ENCODE measurements at regions not wholly inside any gene's neighbourhood (a gene's known extent, or its start where the extent isn't known, plus 50 kb on each side); places are given as distances from the start of the nearest gene placed in this dataset.

DNA sequence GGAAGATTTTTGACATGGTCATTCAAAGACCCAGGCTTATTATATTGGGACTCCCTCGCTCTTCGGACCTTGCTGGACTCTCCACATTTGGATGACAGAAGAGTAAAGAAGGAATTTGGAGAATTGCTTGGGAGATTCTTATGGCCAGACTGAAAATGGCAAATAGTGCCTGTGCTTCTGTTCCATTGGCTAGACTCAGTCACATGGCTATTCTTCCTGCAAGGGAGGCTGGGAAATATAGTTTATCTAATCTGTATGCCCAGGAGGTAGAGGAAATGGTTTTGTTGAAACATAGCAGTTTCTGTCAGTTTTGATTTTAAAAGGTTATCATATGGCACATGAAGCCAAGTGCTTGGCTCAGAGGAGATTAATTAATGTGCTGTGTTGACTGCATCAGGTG, 286.6 kb upstream of the JAG1 start:
- TF ChIP-seq, protein P1, sequence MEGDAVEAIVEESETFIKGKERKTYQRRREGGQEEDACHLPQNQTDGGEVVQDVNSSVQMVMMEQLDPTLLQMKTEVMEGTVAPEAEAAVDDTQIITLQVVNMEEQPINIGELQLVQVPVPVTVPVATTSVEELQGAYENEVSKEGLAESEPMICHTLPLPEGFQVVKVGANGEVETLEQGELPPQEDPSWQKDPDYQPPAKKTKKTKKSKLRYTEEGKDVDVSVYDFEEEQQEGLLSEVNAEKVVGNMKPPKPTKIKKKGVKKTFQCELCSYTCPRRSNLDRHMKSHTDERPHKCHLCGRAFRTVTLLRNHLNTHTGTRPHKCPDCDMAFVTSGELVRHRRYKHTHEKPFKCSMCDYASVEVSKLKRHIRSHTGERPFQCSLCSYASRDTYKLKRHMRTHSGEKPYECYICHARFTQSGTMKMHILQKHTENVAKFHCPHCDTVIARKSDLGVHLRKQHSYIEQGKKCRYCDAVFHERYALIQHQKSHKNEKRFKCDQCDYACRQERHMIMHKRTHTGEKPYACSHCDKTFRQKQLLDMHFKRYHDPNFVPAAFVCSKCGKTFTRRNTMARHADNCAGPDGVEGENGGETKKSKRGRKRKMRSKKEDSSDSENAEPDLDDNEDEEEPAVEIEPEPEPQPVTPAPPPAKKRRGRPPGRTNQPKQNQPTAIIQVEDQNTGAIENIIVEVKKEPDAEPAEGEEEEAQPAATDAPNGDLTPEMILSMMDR (IDR thresholded peaks at IDR 0.05): no peak
- no peak for TF ChIP-seq POLR2A (IDR thresholded peaks at IDR 0.05)
- Histone ChIP-seq H3K4me3 (no peak overlapping the region), H3K36me3 (no peaks in the 10 kb centered on the region), H3K27ac (no peak overlapping the region), H3K27me3 (no peaks in the 10 kb centered on the region), H3K9me3 (no peaks in the 10 kb centered on the region), H3K4me1 (no peaks in the 10 kb centered on the region)
- intact Hi-C loops (cut with DNase I; ENCODE audit: low total_unique reads): no loop called here
- DNase-seq: no peak

GRCh38 chr20:10961651-10962288, 288.0 kb upstream of the JAG1 start:
- H3K36me3 ChIP-seq: no peaks in the 10 kb centered on the region
- TF ChIP-seq POLR2A (IDR thresholded peaks at IDR 0.05): no peak
- TF ChIP-seq, protein P1 (IDR thresholded peaks at IDR 0.05): no peak
- no peaks in the 10 kb centered on the region for H3K9me3 ChIP-seq
- intact Hi-C loops (cut with DNase I; ENCODE audit: low total_unique reads): no loop called here
- no peaks in the 10 kb centered on the region for H3K27me3 ChIP-seq
- no peak overlapping the region for H3K27ac ChIP-seq
- H3K4me1 ChIP-seq: no peaks in the 10 kb centered on the region
- DNase-seq: no peak
- no peak overlapping the region for H3K4me3 ChIP-seq

DNA sequence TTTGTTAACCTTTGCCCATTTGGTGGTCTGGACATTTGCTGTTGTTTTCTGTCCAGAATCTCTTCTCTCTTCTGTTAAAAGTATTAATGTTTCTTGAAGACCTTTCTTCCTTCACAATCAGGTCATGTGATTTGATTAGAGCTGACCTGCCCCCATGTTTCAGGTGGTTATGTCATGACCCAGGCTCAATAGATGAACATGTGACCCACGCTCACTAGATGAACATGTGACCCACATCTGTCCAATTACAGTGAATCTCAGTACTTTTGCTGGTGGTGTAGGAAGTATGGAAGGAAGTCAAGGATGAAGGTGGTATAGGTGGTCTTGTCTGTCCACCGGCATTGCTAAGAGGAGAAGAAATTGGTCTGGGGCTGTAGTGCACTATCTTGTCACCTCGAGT, 289.1 kb upstream of the JAG1 start:
- H3K27me3 ChIP-seq: no peaks in the 10 kb centered on the region
- H3K9me3 ChIP-seq: no peaks in the 10 kb centered on the region
- intact Hi-C loops (cut with DNase I; ENCODE audit: low total_unique reads): no loop called here
- TF ChIP-seq, protein P1 (IDR thresholded peaks at IDR 0.05): no peak
- no peak for TF ChIP-seq POLR2A (IDR thresholded peaks at IDR 0.05)
- H3K27ac ChIP-seq: no peak overlapping the region
- no peak for DNase-seq
- no peak overlapping the region for H3K4me3 ChIP-seq
- no peaks in the 10 kb centered on the region for H3K36me3 ChIP-seq
- H3K4me1 ChIP-seq: no peaks in the 10 kb centered on the region

GRCh38 chr20:10963717-10964266, 290.0 kb upstream of the JAG1 start:
- peak overlapping the region; percentile 30 to 60 for H3K27ac ChIP-seq

DNA sequence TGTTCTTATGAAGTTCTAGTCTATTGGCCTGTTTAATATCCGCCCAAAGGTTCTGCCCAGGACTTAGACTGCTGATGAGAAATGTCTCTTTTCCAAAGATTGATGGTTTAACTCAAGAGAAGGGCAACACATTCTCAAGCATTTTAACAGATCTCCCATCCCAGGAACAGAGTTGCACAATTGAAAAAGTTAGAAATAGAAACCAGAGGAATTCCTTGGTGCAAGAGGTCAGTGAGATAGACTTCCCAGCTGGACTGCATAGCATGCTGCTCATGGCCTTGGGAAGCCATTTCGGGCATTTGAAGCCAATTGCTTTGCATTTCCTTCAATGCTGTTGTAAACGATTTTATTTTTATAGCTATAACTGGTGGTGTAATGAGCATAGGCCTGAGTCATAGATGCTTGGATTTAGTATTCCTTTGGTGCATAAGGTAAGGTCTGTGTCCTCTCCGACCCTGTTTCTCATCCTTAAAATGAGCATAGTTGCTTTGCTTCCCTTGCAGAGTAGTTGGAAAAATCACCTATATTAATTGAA, 292.2 kb upstream of the JAG1 start:
- Histone ChIP-seq H3K4me1 (no peaks in the 10 kb centered on the region), H3K27me3 (no peaks in the 10 kb centered on the region), H3K27ac (peak overlapping the region; percentile 31 to 60), H3K36me3 (no peaks in the 10 kb centered on the region), H3K9me3 (no peaks in the 10 kb centered on the region), H3K4me3 (no peak overlapping the region)
- intact Hi-C loops (cut with DNase I; ENCODE audit: low total_unique reads): no loop called here
- TF ChIP-seq POLR2A (IDR thresholded peaks at IDR 0.05): no peak
- TF ChIP-seq, protein P1 (IDR thresholded peaks at IDR 0.05): no peak
- peak in 1 of 2 donors; percentile 41 for DNase-seq

More at GRCh38 chr20:10963717-10964266, 290.0 kb upstream of the JAG1 start:
- no peaks in the 10 kb centered on the region for H3K27me3 ChIP-seq
- intact Hi-C loops (cut with DNase I; ENCODE audit: low total_unique reads): no loop called here
- H3K4me3 ChIP-seq: no peak overlapping the region
- TF ChIP-seq, protein P1 (IDR thresholded peaks at IDR 0.05): no peak
- TF ChIP-seq POLR2A (IDR thresholded peaks at IDR 0.05): no peak
- DNase-seq: no peak
- H3K4me1 ChIP-seq: no peaks in the 10 kb centered on the region
- no peaks in the 10 kb centered on the region for H3K9me3 ChIP-seq
- no peaks in the 10 kb centered on the region for H3K36me3 ChIP-seq

All from uterus (tissue), 3 donors.